Liver (tissue), 8 donors: ENCODE measurements at regions not wholly inside any gene's neighbourhood (a gene's known extent, or its start where the extent isn't known, plus 50 kb on each side); places are given as distances from the start of the nearest gene placed in this dataset.

Source experiments
- DNase-seq: peaks from one replicate; pipeline ENCODE4 v3.0.0-alpha.2; 2017; ENCODE audit warnings: low spot score
- H3K27ac ChIP-seq, 2 donors: one replicate each; pipeline ENCODE4 v1.7.0; 2013; ENCODE audit warnings: inconsistent platforms in 2 of 2, low read length in 2 of 2, control low read depth in 1 of 2, low read depth in 1 of 2, mild to moderate bottlenecking in 1 of 2
- H3K27me3 ChIP-seq, 4 donors: one replicate each; pipeline versions ENCODE4 v1.6.1 to v1.7.0; 2013; ENCODE audit warnings: low read length in 3 of 4, inconsistent platforms in 1 of 4, mild to moderate bottlenecking in 1 of 4, moderate library complexity in 1 of 4; ENCODE audit not compliant: control insufficient read depth in 4 of 4, insufficient read depth in 4 of 4
- H3K36me3 ChIP-seq, 4 donors: one replicate each; pipeline versions ENCODE4 v1.6.1 to v1.7.0; 2013; ENCODE audit warnings: low read length in 3 of 4, mild to moderate bottlenecking in 3 of 4, low read depth in 1 of 4, moderate library complexity in 1 of 4; ENCODE audit not compliant: control insufficient read depth in 4 of 4, insufficient read depth in 3 of 4
- H3K4me1 ChIP-seq, 4 donors: one replicate each; pipeline versions ENCODE4 v1.6.1 to v1.7.0; 2013; ENCODE audit warnings: low read length in 3 of 4, mild to moderate bottlenecking in 3 of 4, moderate library complexity in 1 of 4; ENCODE audit not compliant: control insufficient read depth in 4 of 4, insufficient read depth in 4 of 4
- H3K4me3 ChIP-seq, 3 donors: one replicate each; pipeline versions ENCODE4 v1.6.1 to v1.7.0; 2013; ENCODE audit warnings: low read length in 3 of 3, control low read depth in 1 of 3, low read depth in 1 of 3, mild to moderate bottlenecking in 1 of 3
- H3K9ac ChIP-seq, 2 donors: one replicate each; pipeline ENCODE4 v1.7.0; 2013; ENCODE audit warnings: low read length in 2 of 2, mild to moderate bottlenecking in 2 of 2, moderate library complexity in 2 of 2, control low read depth in 1 of 2, low read depth in 1 of 2
- H3K9me3 ChIP-seq, 4 donors: one replicate each; pipeline versions ENCODE4 v1.6.1 to v1.7.0; 2013; ENCODE audit warnings: low read length in 3 of 4; ENCODE audit not compliant: control insufficient read depth in 4 of 4
- EGR1 ChIP-seq, 2 donors: IDR thresholded peaks; 2 replicates each; pipeline ENCODE4 v1.6.1; 2016 to 2018; ENCODE audit warnings: antibody characterized with exemption in 2 of 2, low read depth in 2 of 2
- FOXA1 ChIP-seq: IDR thresholded peaks from 2 replicates; pipeline ENCODE4 v1.6.1; 2016; ENCODE audit warnings: antibody characterized with exemption
- GABPA ChIP-seq, 2 donors: IDR thresholded peaks in 1 of 2; conservative IDR thresholded peaks in 1 of 2; 2 replicates each; pipeline ENCODE4 v1.6.1; 2016; ENCODE audit warnings: antibody characterized with exemption in 2 of 2, mild to moderate bottlenecking in 1 of 2, moderate library complexity in 1 of 2
- HNF4A ChIP-seq, 2 donors: conservative IDR thresholded peaks; 2 replicates each; pipeline ENCODE4 v1.6.1; 2016; ENCODE audit warnings: antibody characterized with exemption in 2 of 2, mild to moderate bottlenecking in 2 of 2
- HNF4G ChIP-seq: IDR thresholded peaks from 2 replicates; pipeline ENCODE4 v1.6.1; 2016; ENCODE audit warnings: antibody characterized with exemption
- JUND ChIP-seq, 2 donors: IDR thresholded peaks; 2 replicates each; pipeline ENCODE4 v1.6.1; 2016; ENCODE audit warnings: antibody characterized with exemption in 2 of 2
- RAD21 ChIP-seq, 2 donors: IDR thresholded peaks; 2 replicates each; pipeline ENCODE4 v1.6.1; 2016; ENCODE audit warnings: antibody characterized with exemption in 2 of 2, mild to moderate bottlenecking in 2 of 2
- YY1 ChIP-seq: IDR thresholded peaks from 2 replicates; pipeline ENCODE4 v1.6.1; 2016; ENCODE audit warnings: antibody characterized with exemption, mild to moderate bottlenecking
- WGBS: extraction: QIAGEN DNeasy Blood & Tissue Kit; methylation state at CpG from one replicate; pipeline ENCODE4 v1.1.7; 2013; 5-methylcytosine and 5-hydroxymethylcytosine counted together
- TF ChIP-seq, protein P1 (sequence below): IDR thresholded peaks from 2 replicates; pipeline ENCODE4 v1.6.1; 2016; ENCODE audit warnings: antibody characterized with exemption, mild to moderate bottlenecking
- TF ChIP-seq, protein P2 (sequence below): IDR thresholded peaks from 2 replicates; pipeline ENCODE4 v1.6.1; 2016; ENCODE audit warnings: antibody characterized with exemption
- TF ChIP-seq, protein P3 (sequence below): IDR thresholded peaks from 2 replicates; pipeline ENCODE4 v1.6.1; 2016; ENCODE audit warnings: antibody characterized with exemption
- TF ChIP-seq, protein P4 (sequence below): IDR thresholded peaks from 2 replicates; pipeline ENCODE4 v1.6.1; 2016; ENCODE audit warnings: antibody characterized with exemption
- TF ChIP-seq, protein P5 (sequence below): fragments of 150-350 bp; IDR thresholded peaks from 2 replicates; pipeline ENCODE4 v1.5.1; 2017; ENCODE audit warnings: improper control_type of control experiment, low read depth, low read length; ENCODE audit not compliant: missing input control
- donor health status: healthy.
- donor health status: healthy.
- donor health status: healthy.
- donor health status: healthy.
- donor health status: healthy.

DNA sequence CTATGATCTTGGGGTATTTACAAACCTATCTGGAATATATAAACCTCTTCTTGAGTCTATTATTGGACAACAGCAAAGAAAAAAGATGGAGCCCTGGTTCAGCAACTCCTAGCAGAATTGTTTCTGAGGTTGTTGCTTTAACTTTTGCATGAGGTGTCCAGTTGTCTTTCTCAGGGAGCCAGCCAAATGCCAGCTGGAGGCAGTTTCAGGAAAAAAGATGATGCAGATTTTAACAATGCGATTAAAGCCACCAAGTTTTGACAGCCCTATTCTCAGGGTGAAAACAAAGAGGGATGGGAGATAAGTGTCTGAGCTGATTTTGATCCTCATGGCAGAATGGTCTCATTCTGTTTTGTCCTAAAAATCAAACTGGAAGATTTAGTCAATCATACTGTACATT lies 181.6 kb upstream of the RASGRP1 start (continued):
- TF ChIP-seq, protein P1, sequence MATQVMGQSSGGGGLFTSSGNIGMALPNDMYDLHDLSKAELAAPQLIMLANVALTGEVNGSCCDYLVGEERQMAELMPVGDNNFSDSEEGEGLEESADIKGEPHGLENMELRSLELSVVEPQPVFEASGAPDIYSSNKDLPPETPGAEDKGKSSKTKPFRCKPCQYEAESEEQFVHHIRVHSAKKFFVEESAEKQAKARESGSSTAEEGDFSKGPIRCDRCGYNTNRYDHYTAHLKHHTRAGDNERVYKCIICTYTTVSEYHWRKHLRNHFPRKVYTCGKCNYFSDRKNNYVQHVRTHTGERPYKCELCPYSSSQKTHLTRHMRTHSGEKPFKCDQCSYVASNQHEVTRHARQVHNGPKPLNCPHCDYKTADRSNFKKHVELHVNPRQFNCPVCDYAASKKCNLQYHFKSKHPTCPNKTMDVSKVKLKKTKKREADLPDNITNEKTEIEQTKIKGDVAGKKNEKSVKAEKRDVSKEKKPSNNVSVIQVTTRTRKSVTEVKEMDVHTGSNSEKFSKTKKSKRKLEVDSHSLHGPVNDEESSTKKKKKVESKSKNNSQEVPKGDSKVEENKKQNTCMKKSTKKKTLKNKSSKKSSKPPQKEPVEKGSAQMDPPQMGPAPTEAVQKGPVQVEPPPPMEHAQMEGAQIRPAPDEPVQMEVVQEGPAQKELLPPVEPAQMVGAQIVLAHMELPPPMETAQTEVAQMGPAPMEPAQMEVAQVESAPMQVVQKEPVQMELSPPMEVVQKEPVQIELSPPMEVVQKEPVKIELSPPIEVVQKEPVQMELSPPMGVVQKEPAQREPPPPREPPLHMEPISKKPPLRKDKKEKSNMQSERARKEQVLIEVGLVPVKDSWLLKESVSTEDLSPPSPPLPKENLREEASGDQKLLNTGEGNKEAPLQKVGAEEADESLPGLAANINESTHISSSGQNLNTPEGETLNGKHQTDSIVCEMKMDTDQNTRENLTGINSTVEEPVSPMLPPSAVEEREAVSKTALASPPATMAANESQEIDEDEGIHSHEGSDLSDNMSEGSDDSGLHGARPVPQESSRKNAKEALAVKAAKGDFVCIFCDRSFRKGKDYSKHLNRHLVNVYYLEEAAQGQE = no peak
- TF ChIP-seq JUND (IDR thresholded peaks at IDR 0.05) = no peak
- TF ChIP-seq HNF4G = no peak
- no peak for TF ChIP-seq GABPA (IDR thresholded peaks at IDR 0.05 in 1 of 2, conservative IDR thresholded peaks at IDR 0.05 in 1 of 2)

DNA sequence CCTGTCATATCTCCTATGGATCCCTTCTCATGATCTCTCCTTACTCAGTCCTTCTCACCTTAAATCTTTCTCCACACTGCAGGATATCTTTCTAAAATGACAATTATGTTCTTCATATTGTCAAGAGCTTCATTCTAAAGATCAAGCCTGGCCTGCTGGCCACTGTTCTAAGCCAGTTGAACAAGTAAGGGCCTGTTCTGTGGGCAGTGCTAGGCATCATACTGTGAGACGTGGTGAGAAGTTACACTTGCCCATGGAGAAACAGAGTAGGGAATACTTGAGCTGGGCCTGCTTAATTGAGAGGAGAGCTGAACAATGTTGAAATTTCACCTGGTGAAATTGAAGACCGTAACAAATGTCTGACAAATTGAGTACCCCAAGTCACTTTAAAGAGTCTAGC lies 184.1 kb upstream of the RASGRP1 start:
- WGBS = 96% methylated on average over 2 of the region's 2 CpGs
- no peaks in the 10 kb centered on the region for H3K9me3 ChIP-seq
- no peaks in the 10 kb centered on the region for H3K27me3 ChIP-seq
- no peak overlapping the region for H3K4me3 ChIP-seq
- H3K27ac ChIP-seq = no peak overlapping the region
- no peak overlapping the region for H3K9ac ChIP-seq
- no peak for TF ChIP-seq HNF4A (conservative IDR thresholded peaks at IDR 0.05)
- TF ChIP-seq HNF4G = no peak
- TF ChIP-seq FOXA1 = no peak
- no peak for TF ChIP-seq GABPA (IDR thresholded peaks at IDR 0.05 in 1 of 2, conservative IDR thresholded peaks at IDR 0.05 in 1 of 2)
- TF ChIP-seq RAD21 (IDR thresholded peaks at IDR 0.05) = no peak
- H3K4me1 ChIP-seq = no peaks in the 10 kb centered on the region
- DNase-seq = no peak
- H3K36me3 ChIP-seq = no peaks in the 10 kb centered on the region

DNA sequence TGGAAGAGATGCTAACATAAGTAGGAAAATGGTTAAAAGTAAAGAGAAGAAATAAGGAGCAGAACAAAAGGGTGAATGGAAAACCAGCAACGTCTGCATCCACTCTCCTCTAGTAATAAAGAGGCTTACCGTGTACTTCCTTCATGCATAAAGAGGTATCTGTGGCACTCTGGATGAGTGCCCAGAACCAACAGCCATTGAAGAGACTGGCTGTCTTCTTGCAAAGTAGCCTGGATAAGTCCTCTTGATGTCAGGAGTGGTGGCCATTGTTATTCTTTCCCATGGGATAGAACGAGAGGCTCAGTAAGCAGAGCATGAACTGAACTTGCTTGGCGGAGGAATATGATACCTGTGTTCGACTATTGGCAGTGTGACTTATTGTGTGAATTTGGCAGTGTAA lies 186.2 kb upstream of the RASGRP1 start:
- H3K9ac ChIP-seq = no peak overlapping the region
- 79% methylated on average over 5 of the region's 5 CpGs for whole genome bisulfite sequencing
- DNase-seq = no peak
- no peaks in the 10 kb centered on the region for H3K27me3 ChIP-seq
- no peaks in the 10 kb centered on the region for H3K36me3 ChIP-seq
- H3K9me3 ChIP-seq = no peaks in the 10 kb centered on the region
- no peak overlapping the region for H3K4me3 ChIP-seq
- no peaks in the 10 kb centered on the region for H3K4me1 ChIP-seq
- H3K27ac ChIP-seq = no peak overlapping the region
- TF ChIP-seq, protein P2, sequence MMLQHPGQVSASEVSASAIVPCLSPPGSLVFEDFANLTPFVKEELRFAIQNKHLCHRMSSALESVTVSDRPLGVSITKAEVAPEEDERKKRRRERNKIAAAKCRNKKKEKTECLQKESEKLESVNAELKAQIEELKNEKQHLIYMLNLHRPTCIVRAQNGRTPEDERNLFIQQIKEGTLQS = no peak
- no peak for TF ChIP-seq YY1
- no peak for TF ChIP-seq EGR1 (IDR thresholded peaks at IDR 0.05; ENCODE audit: low read depth in 2 of 2)
- TF ChIP-seq HNF4A (conservative IDR thresholded peaks at IDR 0.05) = no peak
- no peak for TF ChIP-seq GABPA (IDR thresholded peaks at IDR 0.05 in 1 of 2, conservative IDR thresholded peaks at IDR 0.05 in 1 of 2)
- TF ChIP-seq JUND (IDR thresholded peaks at IDR 0.05) = no peak
- TF ChIP-seq, protein P3, sequence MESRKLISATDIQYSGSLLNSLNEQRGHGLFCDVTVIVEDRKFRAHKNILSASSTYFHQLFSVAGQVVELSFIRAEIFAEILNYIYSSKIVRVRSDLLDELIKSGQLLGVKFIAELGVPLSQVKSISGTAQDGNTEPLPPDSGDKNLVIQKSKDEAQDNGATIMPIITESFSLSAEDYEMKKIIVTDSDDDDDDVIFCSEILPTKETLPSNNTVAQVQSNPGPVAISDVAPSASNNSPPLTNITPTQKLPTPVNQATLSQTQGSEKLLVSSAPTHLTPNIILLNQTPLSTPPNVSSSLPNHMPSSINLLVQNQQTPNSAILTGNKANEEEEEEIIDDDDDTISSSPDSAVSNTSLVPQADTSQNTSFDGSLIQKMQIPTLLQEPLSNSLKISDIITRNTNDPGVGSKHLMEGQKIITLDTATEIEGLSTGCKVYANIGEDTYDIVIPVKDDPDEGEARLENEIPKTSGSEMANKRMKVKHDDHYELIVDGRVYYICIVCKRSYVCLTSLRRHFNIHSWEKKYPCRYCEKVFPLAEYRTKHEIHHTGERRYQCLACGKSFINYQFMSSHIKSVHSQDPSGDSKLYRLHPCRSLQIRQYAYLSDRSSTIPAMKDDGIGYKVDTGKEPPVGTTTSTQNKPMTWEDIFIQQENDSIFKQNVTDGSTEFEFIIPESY = no peak
- TF ChIP-seq, protein P4, sequence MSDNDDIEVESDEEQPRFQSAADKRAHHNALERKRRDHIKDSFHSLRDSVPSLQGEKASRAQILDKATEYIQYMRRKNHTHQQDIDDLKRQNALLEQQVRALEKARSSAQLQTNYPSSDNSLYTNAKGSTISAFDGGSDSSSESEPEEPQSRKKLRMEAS = no peak
- TF ChIP-seq, protein P1 = no peak
- TF ChIP-seq, protein P5, sequence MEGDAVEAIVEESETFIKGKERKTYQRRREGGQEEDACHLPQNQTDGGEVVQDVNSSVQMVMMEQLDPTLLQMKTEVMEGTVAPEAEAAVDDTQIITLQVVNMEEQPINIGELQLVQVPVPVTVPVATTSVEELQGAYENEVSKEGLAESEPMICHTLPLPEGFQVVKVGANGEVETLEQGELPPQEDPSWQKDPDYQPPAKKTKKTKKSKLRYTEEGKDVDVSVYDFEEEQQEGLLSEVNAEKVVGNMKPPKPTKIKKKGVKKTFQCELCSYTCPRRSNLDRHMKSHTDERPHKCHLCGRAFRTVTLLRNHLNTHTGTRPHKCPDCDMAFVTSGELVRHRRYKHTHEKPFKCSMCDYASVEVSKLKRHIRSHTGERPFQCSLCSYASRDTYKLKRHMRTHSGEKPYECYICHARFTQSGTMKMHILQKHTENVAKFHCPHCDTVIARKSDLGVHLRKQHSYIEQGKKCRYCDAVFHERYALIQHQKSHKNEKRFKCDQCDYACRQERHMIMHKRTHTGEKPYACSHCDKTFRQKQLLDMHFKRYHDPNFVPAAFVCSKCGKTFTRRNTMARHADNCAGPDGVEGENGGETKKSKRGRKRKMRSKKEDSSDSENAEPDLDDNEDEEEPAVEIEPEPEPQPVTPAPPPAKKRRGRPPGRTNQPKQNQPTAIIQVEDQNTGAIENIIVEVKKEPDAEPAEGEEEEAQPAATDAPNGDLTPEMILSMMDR = no peak
